ENCODE measurements at regions not wholly inside any gene's neighbourhood (a gene's known extent, or its start where the extent isn't known, plus 50 kb on each side); places are given as distances from the start of the nearest gene placed in this dataset.

- TF ChIP-seq CTCF (conservative IDR thresholded peaks at IDR 0.05) (no peak), ZFX (IDR thresholded peaks at IDR 0.05) (no peak)
Measured at GRCh38 chr16:73542885-73543284, 495.0 kb upstream of the ZFHX3 start.

Measured in C4-2B (cell line).